ENCODE measurements at regions not wholly inside any gene's neighbourhood (a gene's known extent, or its start where the extent isn't known, plus 50 kb on each side); places are given as distances from the start of the nearest gene placed in this dataset.

GRCh38 chr5:62038024-62038423, 268.0 kb upstream of the KIF2A start:
- Histone ChIP-seq H3K9me3 (ENCODE audit: control insufficient read depth, low read length) (no peaks in the 10 kb centered on the region), H3K4me3 (ENCODE audit: low read length in 2 of 2) (no peak overlapping the region), H3K27me3 (ENCODE audit: control insufficient read depth in 1 of 2, insufficient read depth in 2 of 2, low read length in 1 of 2) (no peaks in the 10 kb centered on the region), H3K27ac (ENCODE audit: low read depth in 1 of 2, low read length in 2 of 2) (no peak overlapping the region), H3K4me1 (ENCODE audit: control insufficient read depth in 1 of 2, insufficient read depth in 2 of 2, low read length in 2 of 2) (no peaks in the 10 kb centered on the region), H3K36me3 (ENCODE audit: control insufficient read depth in 1 of 2, insufficient read depth in 2 of 2, low read length in 1 of 2) (no peaks in the 10 kb centered on the region)
- WGBS, 2 donors, result 74 to 96% methylated on average over 1 of the region's 1 CpG
- no peak for ATAC-seq (ENCODE audit: low FRiP score)
- intact Hi-C loops (cut with DNase I), result no loop called here
- no peak for DNase-seq

GRCh38 chr5:62041156-62041756, 264.8 kb upstream of the KIF2A start:
- H3K9me3 ChIP-seq (ENCODE audit: control insufficient read depth, low read length), result no peaks in the 10 kb centered on the region
- no peak overlapping the region for H3K27ac ChIP-seq (ENCODE audit: low read depth in 1 of 2, low read length in 2 of 2)
- H3K36me3 ChIP-seq (ENCODE audit: control insufficient read depth in 1 of 2, insufficient read depth in 2 of 2, low read length in 1 of 2), result no peaks in the 10 kb centered on the region
- H3K27me3 ChIP-seq (ENCODE audit: control insufficient read depth in 1 of 2, insufficient read depth in 2 of 2, low read length in 1 of 2), result no peaks in the 10 kb centered on the region
- WGBS, 2 donors, result 54 to 69% methylated on average over 5 of the region's 5 CpGs
- no peak overlapping the region for H3K4me3 ChIP-seq (ENCODE audit: low read length in 2 of 2)
- DNase-seq (no peak), ATAC-seq (ENCODE audit: low FRiP score) (no peak)
- intact Hi-C loops (cut with DNase I), result no loop called here
- H3K4me1 ChIP-seq (ENCODE audit: control insufficient read depth in 1 of 2, insufficient read depth in 2 of 2, low read length in 2 of 2), result no peaks in the 10 kb centered on the region

- WGBS, 2 donors, result 44 to 49% methylated on average over 3 of the region's 3 CpGs
- DNase-seq (no peak), ATAC-seq (ENCODE audit: low FRiP score) (no peak)
- no peaks in the 10 kb centered on the region for H3K36me3 ChIP-seq (ENCODE audit: control insufficient read depth in 1 of 2, insufficient read depth in 2 of 2, low read length in 1 of 2)
- no peaks in the 10 kb centered on the region for H3K27me3 ChIP-seq (ENCODE audit: control insufficient read depth in 1 of 2, insufficient read depth in 2 of 2, low read length in 1 of 2)
- H3K4me1 ChIP-seq (ENCODE audit: control insufficient read depth in 1 of 2, insufficient read depth in 2 of 2, low read length in 2 of 2), result no peaks in the 10 kb centered on the region
- H3K4me3 ChIP-seq (ENCODE audit: low read length in 2 of 2), result no peak overlapping the region
- intact Hi-C loops (cut with DNase I), result no loop called here
- H3K27ac ChIP-seq (ENCODE audit: low read depth in 1 of 2, low read length in 2 of 2), result no peak overlapping the region
- no peaks in the 10 kb centered on the region for H3K9me3 ChIP-seq (ENCODE audit: control insufficient read depth, low read length)
Measured at GRCh38 chr5:62042007-62042406, 264.0 kb upstream of the KIF2A start.

GRCh38 chr5:62043289-62044280, 262.4 kb upstream of the KIF2A start:
- no peak overlapping the region for H3K4me3 ChIP-seq (ENCODE audit: low read length in 2 of 2)

GRCh38 chr5:62044989-62045388, 261.0 kb upstream of the KIF2A start:
- ATAC-seq (ENCODE audit: low FRiP score), result no peak
- H3K36me3 ChIP-seq (ENCODE audit: control insufficient read depth in 1 of 2, insufficient read depth in 2 of 2, low read length in 1 of 2), result no peaks in the 10 kb centered on the region
- WGBS, 2 donors, result 64 to 77% methylated on average over 2 of the region's 2 CpGs
- no peak overlapping the region for H3K27ac ChIP-seq (ENCODE audit: low read depth in 1 of 2, low read length in 2 of 2)
- no peaks in the 10 kb centered on the region for H3K9me3 ChIP-seq (ENCODE audit: control insufficient read depth, low read length)
- H3K4me1 ChIP-seq (ENCODE audit: control insufficient read depth in 1 of 2, insufficient read depth in 2 of 2, low read length in 2 of 2), result no peaks in the 10 kb centered on the region
- intact Hi-C loops (cut with DNase I), result no loop called here
- no peaks in the 10 kb centered on the region for H3K27me3 ChIP-seq (ENCODE audit: control insufficient read depth in 1 of 2, insufficient read depth in 2 of 2, low read length in 1 of 2)
- H3K4me3 ChIP-seq (ENCODE audit: low read length in 2 of 2), result no peak overlapping the region
- no peak for DNase-seq

More at GRCh38 chr5:62043289-62044280, 262.4 kb upstream of the KIF2A start:
- Histone ChIP-seq H3K36me3 (ENCODE audit: control insufficient read depth in 1 of 2, insufficient read depth in 2 of 2, low read length in 1 of 2) (no peaks in the 10 kb centered on the region), H3K4me1 (ENCODE audit: control insufficient read depth in 1 of 2, insufficient read depth in 2 of 2, low read length in 2 of 2) (no peaks in the 10 kb centered on the region), H3K9me3 (ENCODE audit: control insufficient read depth, low read length) (no peaks in the 10 kb centered on the region), H3K27ac (ENCODE audit: low read depth in 1 of 2, low read length in 2 of 2) (no peak overlapping the region), H3K27me3 (ENCODE audit: control insufficient read depth in 1 of 2, insufficient read depth in 2 of 2, low read length in 1 of 2) (no peaks in the 10 kb centered on the region)
- 11 to 14% methylated on average over 4 of the region's 4 CpGs for WGBS, 2 donors
- ATAC-seq (ENCODE audit: low FRiP score) (no peak), DNase-seq (no peak)
- intact Hi-C loops (cut with DNase I), result no loop called here

- H3K9me3 ChIP-seq (ENCODE audit: control insufficient read depth, low read length), result no peaks in the 10 kb centered on the region
- WGBS, 2 donors, result 75 to 77% methylated on average over 1 of the region's 1 CpG
- no peak overlapping the region for H3K27ac ChIP-seq (ENCODE audit: low read depth in 1 of 2, low read length in 2 of 2)
- H3K36me3 ChIP-seq (ENCODE audit: control insufficient read depth in 1 of 2, insufficient read depth in 2 of 2, low read length in 1 of 2), result no peaks in the 10 kb centered on the region
- DNase-seq (no peak), ATAC-seq (ENCODE audit: low FRiP score) (no peak)
- no peaks in the 10 kb centered on the region for H3K27me3 ChIP-seq (ENCODE audit: control insufficient read depth in 1 of 2, insufficient read depth in 2 of 2, low read length in 1 of 2)
- H3K4me3 ChIP-seq (ENCODE audit: low read length in 2 of 2), result no peak overlapping the region
- intact Hi-C loops (cut with DNase I), result no loop called here
- H3K4me1 ChIP-seq (ENCODE audit: control insufficient read depth in 1 of 2, insufficient read depth in 2 of 2, low read length in 2 of 2), result no peaks in the 10 kb centered on the region
Measured at GRCh38 chr5:62046191-62046590, 259.8 kb upstream of the KIF2A start.

GRCh38 chr5:62051747-62052146, 254.3 kb upstream of the KIF2A start:
- 88 to 100% methylated on average over 1 of the region's 1 CpG for WGBS, 2 donors
- H3K4me1 ChIP-seq (ENCODE audit: control insufficient read depth in 1 of 2, insufficient read depth in 2 of 2, low read length in 2 of 2), result no peaks in the 10 kb centered on the region
- ATAC-seq (ENCODE audit: low FRiP score) (no peak), DNase-seq (no peak)
- H3K4me3 ChIP-seq (ENCODE audit: low read length in 2 of 2), result no peak overlapping the region
- H3K9me3 ChIP-seq (ENCODE audit: control insufficient read depth, low read length), result no peaks in the 10 kb centered on the region
- no peak overlapping the region for H3K27ac ChIP-seq (ENCODE audit: low read depth in 1 of 2, low read length in 2 of 2)
- H3K27me3 ChIP-seq (ENCODE audit: control insufficient read depth in 1 of 2, insufficient read depth in 2 of 2, low read length in 1 of 2), result no peaks in the 10 kb centered on the region
- no peaks in the 10 kb centered on the region for H3K36me3 ChIP-seq (ENCODE audit: control insufficient read depth in 1 of 2, insufficient read depth in 2 of 2, low read length in 1 of 2)
- intact Hi-C loops (cut with DNase I), result no loop called here

- H3K9me3 ChIP-seq (ENCODE audit: control insufficient read depth, low read length), result no peaks in the 10 kb centered on the region
- H3K36me3 ChIP-seq (ENCODE audit: control insufficient read depth in 1 of 2, insufficient read depth in 2 of 2, low read length in 1 of 2), result no peaks in the 10 kb centered on the region
- ATAC-seq (ENCODE audit: low FRiP score) (no peak), DNase-seq (no peak)
- no peaks in the 10 kb centered on the region for H3K4me1 ChIP-seq (ENCODE audit: control insufficient read depth in 1 of 2, insufficient read depth in 2 of 2, low read length in 2 of 2)
- intact Hi-C loops (cut with DNase I), result no loop called here
- WGBS, 2 donors, result 17 to 18% methylated on average over 2 of the region's 2 CpGs
- H3K27me3 ChIP-seq (ENCODE audit: control insufficient read depth in 1 of 2, insufficient read depth in 2 of 2, low read length in 1 of 2), result no peaks in the 10 kb centered on the region
- no peak overlapping the region for H3K27ac ChIP-seq (ENCODE audit: low read depth in 1 of 2, low read length in 2 of 2)
- H3K4me3 ChIP-seq (ENCODE audit: low read length in 2 of 2), result no peak overlapping the region
Measured at GRCh38 chr5:62059960-62060359, 246.0 kb upstream of the KIF2A start.

- ATAC-seq (ENCODE audit: low FRiP score) (peak; percentile 57), DNase-seq (no peak)
- H3K4me3 ChIP-seq (ENCODE audit: low read length in 2 of 2), result no peak overlapping the region
- H3K9me3 ChIP-seq (ENCODE audit: control insufficient read depth, low read length), result no peaks in the 10 kb centered on the region
- H3K4me1 ChIP-seq (ENCODE audit: control insufficient read depth in 1 of 2, insufficient read depth in 2 of 2, low read length in 2 of 2), result no peaks in the 10 kb centered on the region
- 67 to 69% methylated on average over 4 of the region's 4 CpGs for WGBS, 2 donors
- no peaks in the 10 kb centered on the region for H3K27me3 ChIP-seq (ENCODE audit: control insufficient read depth in 1 of 2, insufficient read depth in 2 of 2, low read length in 1 of 2)
- intact Hi-C loops (cut with DNase I), result no loop called here
- no peaks in the 10 kb centered on the region for H3K36me3 ChIP-seq (ENCODE audit: control insufficient read depth in 1 of 2, insufficient read depth in 2 of 2, low read length in 1 of 2)
- no peak overlapping the region for H3K27ac ChIP-seq (ENCODE audit: low read depth in 1 of 2, low read length in 2 of 2)
Measured at GRCh38 chr5:62065050-62065449, 241.0 kb upstream of the KIF2A start.
